K562 (cell line): ENCODE measurements at regions not wholly inside any gene's neighbourhood (a gene's known extent, or its start where the extent isn't known, plus 50 kb on each side); places are given as distances from the start of the nearest gene placed in this dataset.
A peak's percentile ranks its signal among the peaks of the same experiment; 100 is the strongest.

Source experiments
- C11orf30 ChIP-seq: fragments of 450-650 bp; IDR thresholded peaks from 2 replicates; pipeline ENCODE4 v1.6.1; 2016; ENCODE audit warnings: low read depth, mild to moderate bottlenecking
- CREM ChIP-seq: IDR thresholded peaks from 2 replicates; pipeline ENCODE4 v1.6.1; 2014; ENCODE audit warnings: antibody characterized with exemption, low read depth
- ETV5 ChIP-seq: sonication (generic); formaldehyde crosslinking; IDR thresholded peaks from 2 replicates; pipeline ENCODE4 v1.4.0; 2020; ENCODE audit warnings: low read depth, mild to moderate bottlenecking, missing genetic modification reagents
- FOXJ3 ChIP-seq: sonication (generic); formaldehyde crosslinking; IDR thresholded peaks from 2 replicates; pipeline ENCODE4 v1.4.0; 2020; ENCODE audit warnings: mild to moderate bottlenecking, missing genetic modification reagents
- JUN ChIP-seq, 2 experiments: sonication (generic) in 1 of 2; formaldehyde crosslinking in 1 of 2; IDR thresholded peaks; 2 replicates each; pipeline versions ENCODE4 v1.6.1 to v1.8.0; 2012 to 2022; ENCODE audit warnings: borderline replicate concordance in 2 of 2, mild to moderate bottlenecking in 2 of 2, improper control_type of control experiment in 1 of 2, low read depth in 1 of 2, low read length in 1 of 2, missing genetic modification reagents in 1 of 2
- KLF13 ChIP-seq: fragments of 450-650 bp; IDR thresholded peaks from 2 replicates; pipeline ENCODE4 v1.6.1; 2016; ENCODE audit warnings: missing genetic modification characterization, low read depth, mild to moderate bottlenecking, missing compliant biosample characterization, moderate library complexity, borderline replicate concordance
- L3MBTL2 ChIP-seq: fragments of 450-650 bp; IDR thresholded peaks from 2 replicates; pipeline ENCODE4 v1.6.1; 2016; ENCODE audit warnings: mild to moderate bottlenecking, moderate library complexity
- MED1 ChIP-seq: sonication (generic); formaldehyde crosslinking; IDR thresholded peaks from 2 replicates; pipeline ENCODE4 v1.8.1; 2023; ENCODE audit warnings: missing genetic modification reagents, borderline replicate concordance
- MYC ChIP-seq, 2 experiments: fragments of 250-450 bp in 1 of 2; sonication (Bioruptor Pico) in 1 of 2; IDR thresholded peaks; 2 replicates each; pipeline versions ENCODE4 v1.5.1 to v1.6.1; 2012 to 2021; ENCODE audit warnings: low read depth in 2 of 2, borderline replicate concordance in 1 of 2, improper control_type of control experiment in 1 of 2, low read length in 1 of 2, mild to moderate bottlenecking in 1 of 2, moderate library complexity in 1 of 2
- PBX2 ChIP-seq, 2 experiments: IDR thresholded peaks in 1 of 2; conservative IDR thresholded peaks in 1 of 2; 2 replicates each; pipeline ENCODE4 v1.6.1; 2016; ENCODE audit warnings: low read depth in 2 of 2, mild to moderate bottlenecking in 1 of 2, missing compliant biosample characterization in 1 of 2, missing genetic modification characterization in 1 of 2, moderate library complexity in 1 of 2
- PRDM10 ChIP-seq: fragments of 450-650 bp; IDR thresholded peaks from 2 replicates; pipeline ENCODE4 v1.6.1; 2018; ENCODE audit not compliant: partially characterized antibody
- RB1 ChIP-seq: fragments of 450-650 bp; IDR thresholded peaks from 2 replicates; pipeline ENCODE4 v1.6.1; 2017; ENCODE audit warnings: low read depth, mild to moderate bottlenecking
- RCOR1 ChIP-seq, 2 experiments: IDR thresholded peaks; 2 replicates each; pipeline ENCODE4 v1.6.1; 2012; ENCODE audit warnings: low read depth in 2 of 2, low read length in 2 of 2, borderline replicate concordance in 1 of 2, improper control_type of control experiment in 1 of 2
- RUNX1 ChIP-seq: sonication (generic); IDR thresholded peaks from 2 replicates; pipeline ENCODE4 v1.6.1; 2016; ENCODE audit warnings: antibody characterized with exemption, low read depth
- WHSC1 ChIP-seq: IDR thresholded peaks from one replicate; pipeline ENCODE4 v1.6.1; 2012; ENCODE audit warnings: low read length, control low read depth, inconsistent platforms
- ZNF592 ChIP-seq: fragments of 450-650 bp; IDR thresholded peaks from 2 replicates; pipeline ENCODE4 v1.6.1; 2017; ENCODE audit warnings: antibody characterized with exemption, mild to moderate bottlenecking

GRCh38 chr2:42913280-42913878, 121.0 kb upstream of the HAAO start (continued):
- TF ChIP-seq PBX2 (CRISPR knock-in tag; IDR thresholded peaks at IDR 0.05; ENCODE audit: low read depth) (no peak), PBX2 (tag; conservative IDR thresholded peaks at IDR 0.05; ENCODE audit: low read depth) (peak; percentile 73), CREM (peak; percentile 48; the same call in 1 of the 2 replicates), RB1 (no peak), FOXJ3 (CRISPR knock-in tag) (no peak), ZNF592 (peak; percentile 61), RUNX1 (no peak), RCOR1 (IDR thresholded peaks at IDR 0.05; ENCODE audit: borderline replicate concordance in 1 of 2, low read depth in 2 of 2, low read length in 2 of 2) (peak in 1 of 2 experiments; percentile 67; a peak in 1 of 4 replicates), L3MBTL2 (0 out of 2 replicates have a peak, but pooled peaks have one; percentile 21), C11orf30 (0 out of 2 replicates have a peak, but pooled peaks have one; percentile 4), JUN (IDR thresholded peaks at IDR 0.05; ENCODE audit: borderline replicate concordance, low read depth, low read length) (peak; percentile 76; the same call in 1 of the 2 replicates), JUN (CRISPR knock-in tag; IDR thresholded peaks at IDR 0.05; ENCODE audit: borderline replicate concordance) (no peak), WHSC1 (no peak), PRDM10 (no peak), MED1 (no peak), ETV5 (CRISPR knock-in tag) (no peak), KLF13 (tag) (no peak), MYC (IDR thresholded peaks at IDR 0.05; ENCODE audit: low read depth, low read length) (no peak), MYC (CRISPR knock-in tag; IDR thresholded peaks at IDR 0.05; ENCODE audit: borderline replicate concordance, low read depth) (no peak)
